ENCODE measurements at regions not wholly inside any gene's neighbourhood (a gene's known extent, or its start where the extent isn't known, plus 50 kb on each side); places are given as distances from the start of the nearest gene placed in this dataset.

DNA sequence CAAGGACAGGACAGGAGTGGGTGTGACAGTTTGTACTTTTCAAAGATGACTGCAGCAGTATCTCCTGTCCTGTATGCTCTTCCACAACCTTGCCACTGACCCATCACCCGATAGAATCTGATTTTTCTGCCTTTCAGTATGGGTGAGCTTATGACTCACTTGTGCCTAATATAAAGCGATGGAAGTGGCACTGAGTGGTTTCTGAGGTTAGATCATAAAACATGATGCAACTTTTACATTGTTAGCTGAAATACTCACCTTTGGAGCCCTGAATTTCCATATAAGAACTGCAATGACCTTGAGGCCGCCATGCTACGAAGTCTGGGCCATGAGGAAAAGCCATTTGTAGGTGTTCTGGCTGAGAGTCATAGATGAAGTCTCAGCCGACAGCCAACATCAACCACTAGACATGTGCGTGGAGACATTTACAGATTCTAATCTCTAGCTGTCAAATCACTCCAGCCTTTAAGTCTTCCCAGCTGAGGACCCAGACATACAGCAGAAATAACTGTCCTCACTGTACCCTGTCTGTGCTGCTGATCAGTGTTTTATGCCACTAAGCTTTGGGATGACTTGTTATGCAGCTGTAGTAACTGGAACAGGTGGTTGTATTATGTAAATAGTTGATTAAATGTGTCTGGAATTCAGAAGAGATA, 105.9 kb upstream of the ARHGAP20 start:
- H3K4me3 Mint-ChIP-seq, result no peak overlapping the region
- no peaks in the 10 kb centered on the region for H3K4me1 Mint-ChIP-seq (ENCODE audit: low read depth in 2 of 2)
- DNase-seq (no peak), ATAC-seq (replicated peaks) (no peak)
- H3K27me3 Mint-ChIP-seq, result peaks cover 7 to 10% of the 10 kb centered on the region in 2 donors
- no peak overlapping the region for H3K27ac Mint-ChIP-seq
- H3K36me3 Mint-ChIP-seq (ENCODE audit: insufficient read depth), result no peaks in the 10 kb centered on the region
- peaks cover 0 to 1% of the 10 kb centered on the region in 2 donors for H3K9me3 Mint-ChIP-seq

DNA sequence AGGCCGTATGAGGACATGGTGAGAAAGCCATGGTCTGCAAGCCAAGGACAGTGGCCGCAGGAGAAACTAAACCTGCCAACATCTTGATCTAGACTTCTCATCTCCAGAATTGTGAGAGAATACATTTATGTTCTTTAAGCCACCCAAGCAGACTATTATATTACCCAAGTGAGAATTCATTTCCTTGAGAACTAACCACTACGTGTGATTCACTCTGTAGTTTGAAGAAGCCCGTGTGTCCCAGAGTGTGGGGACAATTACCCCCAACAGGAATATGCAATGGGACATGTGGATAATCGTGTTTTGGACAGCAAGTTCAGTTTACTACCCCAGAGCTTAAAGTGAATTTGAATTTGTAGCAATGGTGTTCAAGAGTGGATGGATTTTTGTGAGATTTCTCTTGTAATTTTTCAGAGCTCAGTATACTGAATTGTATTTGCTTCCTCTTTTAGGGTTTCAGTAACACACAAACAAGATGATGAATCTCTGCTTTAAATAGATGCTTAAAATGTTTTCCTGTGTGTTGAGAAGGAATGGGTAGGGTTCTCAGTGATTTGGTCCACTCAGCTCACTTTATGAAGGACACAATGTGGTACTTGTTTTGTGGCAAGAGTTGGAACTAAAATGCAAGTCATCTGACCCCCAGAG, 100.0 kb upstream of the ARHGAP20 start:
- Mint-ChIP-seq H3K4me3 (no peak overlapping the region), H3K4me1 (ENCODE audit: low read depth in 2 of 2) (no peaks in the 10 kb centered on the region), H3K27me3 (peaks cover 9 to 20% of the 10 kb centered on the region in 2 donors), H3K36me3 (ENCODE audit: insufficient read depth) (no peaks in the 10 kb centered on the region), H3K27ac (no peak overlapping the region), H3K9me3 (peaks cover 0 to 4% of the 10 kb centered on the region in 2 donors)
- no peak for DNase-seq
- ATAC-seq (replicated peaks), result no peak

DNA sequence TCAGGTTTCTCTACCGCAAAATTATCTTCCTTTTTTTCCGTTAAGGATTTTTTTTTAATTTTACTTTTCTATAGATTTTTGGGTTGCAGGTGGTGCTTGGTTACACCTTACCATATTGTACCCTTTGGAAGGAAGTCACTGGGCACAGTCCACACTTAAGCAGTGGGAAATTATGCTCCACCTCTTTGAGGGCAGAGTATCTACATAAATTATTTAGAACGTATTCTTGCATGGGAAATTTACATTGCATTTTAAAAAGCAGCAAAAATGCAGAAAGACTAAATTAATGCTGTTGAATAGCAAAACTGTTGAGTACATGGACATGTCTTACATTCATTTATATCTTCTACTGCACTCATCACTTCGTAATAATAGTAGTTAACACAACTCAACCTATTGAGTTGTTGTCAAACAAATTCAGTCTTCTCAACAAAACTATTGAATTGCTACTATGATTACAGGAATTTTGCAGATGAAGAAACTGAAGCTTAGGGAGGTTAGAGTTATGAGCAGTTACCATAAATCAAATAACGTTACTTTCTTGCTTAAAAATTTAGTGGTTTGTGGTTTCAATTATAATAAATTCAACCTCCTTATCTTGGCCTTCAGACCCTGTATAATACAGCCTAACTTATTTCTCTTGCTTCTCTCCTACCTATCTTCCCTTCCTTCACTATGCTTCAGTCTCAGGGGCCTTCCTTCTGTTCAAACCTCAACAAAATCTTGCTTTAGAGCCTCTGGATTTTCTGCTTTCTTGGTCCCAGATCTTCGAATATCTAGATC, 97.4 kb upstream of the ARHGAP20 start:
- no peak for ATAC-seq (replicated peaks)
- Mint-ChIP-seq H3K9me3 (peaks cover 0 to 2% of the 10 kb centered on the region in 2 donors), H3K4me3 (no peak overlapping the region), H3K4me1 (ENCODE audit: low read depth in 2 of 2) (no peaks in the 10 kb centered on the region), H3K36me3 (ENCODE audit: insufficient read depth) (no peaks in the 10 kb centered on the region), H3K27me3 (peaks cover 26 to 28% of the 10 kb centered on the region in 2 donors), H3K27ac (no peak overlapping the region)
- no peak for DNase-seq

DNA sequence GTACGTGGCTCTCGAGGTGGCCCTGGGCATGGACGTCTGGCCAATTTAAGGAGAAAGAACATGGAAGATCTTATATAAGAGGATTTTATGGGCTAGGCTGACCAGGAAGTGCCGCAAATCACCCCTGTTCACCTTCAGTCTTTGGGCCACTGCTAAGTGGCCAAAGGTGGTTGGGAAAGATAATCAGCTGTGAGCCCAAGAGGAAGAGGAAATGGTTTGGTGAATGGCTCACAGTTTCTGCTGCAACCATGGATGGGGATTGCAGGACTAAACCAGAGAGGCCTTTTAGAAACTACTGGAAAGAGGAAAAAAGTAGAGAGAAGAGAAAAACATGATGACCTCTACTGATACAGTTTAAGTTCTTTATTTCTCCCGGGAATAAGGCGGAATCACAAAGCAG, 96.0 kb upstream of the ARHGAP20 start:
- Mint-ChIP-seq H3K27me3 (peaks cover 26 to 28% of the 10 kb centered on the region in 2 donors), H3K4me1 (ENCODE audit: low read depth in 2 of 2) (no peaks in the 10 kb centered on the region), H3K9me3 (peaks cover 0 to 2% of the 10 kb centered on the region in 2 donors), H3K4me3 (no peak overlapping the region), H3K27ac (no peak overlapping the region), H3K36me3 (ENCODE audit: insufficient read depth) (no peaks in the 10 kb centered on the region)
- DNase-seq (no peak), ATAC-seq (replicated peaks) (no peak)

DNA sequence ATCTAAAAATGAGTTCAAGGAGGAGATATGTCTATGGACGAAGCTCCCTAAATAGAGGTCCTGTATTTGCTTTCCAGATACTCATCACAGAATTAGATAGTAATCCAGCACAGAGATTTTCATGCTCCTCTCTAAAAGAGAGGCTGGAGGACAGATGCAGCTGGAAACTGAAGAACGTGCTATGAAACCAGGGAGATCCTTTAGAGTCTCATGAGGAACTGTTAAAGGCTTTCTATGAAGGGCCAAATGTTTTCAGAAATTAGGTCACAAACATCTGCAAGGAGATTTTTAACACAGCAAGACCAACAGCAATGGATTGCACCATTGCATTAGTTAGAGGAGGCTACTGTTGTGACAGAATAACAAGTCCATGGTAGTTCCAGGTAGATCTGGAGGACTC, 95.6 kb upstream of the ARHGAP20 start:
- no peak for DNase-seq
- no peak for ATAC-seq (replicated peaks)
- Mint-ChIP-seq H3K4me3 (no peak overlapping the region), H3K27ac (no peak overlapping the region), H3K9me3 (peaks cover 0 to 2% of the 10 kb centered on the region in 2 donors), H3K36me3 (ENCODE audit: insufficient read depth) (no peaks in the 10 kb centered on the region), H3K27me3 (peaks cover 26 to 28% of the 10 kb centered on the region in 2 donors), H3K4me1 (ENCODE audit: low read depth in 2 of 2) (no peaks in the 10 kb centered on the region)

DNA sequence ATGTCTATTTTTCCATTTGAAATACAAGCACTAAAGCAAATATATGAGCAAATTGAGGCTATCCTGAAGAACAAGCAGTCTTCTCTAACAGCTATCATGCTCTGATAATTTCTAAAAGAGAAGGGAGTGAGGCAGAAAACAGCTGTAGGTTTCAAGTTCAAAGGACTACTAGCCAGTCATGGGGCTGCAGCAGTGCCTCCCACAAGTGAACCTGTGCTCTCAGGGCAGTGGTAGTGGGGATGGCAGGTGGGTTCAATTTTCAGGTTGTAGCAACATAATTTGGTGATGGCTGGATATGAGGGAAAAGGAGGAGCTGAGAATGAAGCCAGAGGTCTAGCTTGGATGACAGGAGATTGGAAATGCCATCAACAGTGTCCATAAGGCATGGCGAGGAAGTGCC, 93.5 kb upstream of the ARHGAP20 start:
- H3K9me3 Mint-ChIP-seq, result peaks cover 0 to 2% of the 10 kb centered on the region in 2 donors
- H3K27ac Mint-ChIP-seq, result no peak overlapping the region
- ATAC-seq (replicated peaks) (no peak), DNase-seq (no peak)
- no peak overlapping the region for H3K4me3 Mint-ChIP-seq
- H3K4me1 Mint-ChIP-seq (ENCODE audit: low read depth in 2 of 2), result no peaks in the 10 kb centered on the region
- no peaks in the 10 kb centered on the region for H3K36me3 Mint-ChIP-seq (ENCODE audit: insufficient read depth)
- H3K27me3 Mint-ChIP-seq, result peaks cover 19 to 28% of the 10 kb centered on the region in 2 donors

DNA sequence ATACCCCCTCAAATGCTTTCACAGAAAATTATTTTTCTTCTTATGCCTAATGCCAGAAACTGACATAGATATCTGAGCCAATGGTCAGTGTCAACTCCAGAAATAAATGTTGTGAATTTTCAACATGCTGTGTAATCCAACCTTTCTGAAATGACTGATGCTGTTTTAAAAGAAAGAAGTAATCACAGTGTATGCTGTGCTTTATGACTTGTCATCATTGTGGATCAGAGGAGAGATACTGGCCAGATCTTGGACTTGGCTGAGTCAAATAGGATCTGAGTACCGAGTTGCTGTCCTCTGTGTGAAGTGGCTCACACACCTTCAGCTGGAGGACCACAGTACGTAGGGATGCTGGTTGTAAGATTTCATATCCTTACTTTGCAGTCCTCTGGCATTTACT, 89.9 kb upstream of the ARHGAP20 start:
- Mint-ChIP-seq H3K4me3 (no peak overlapping the region), H3K36me3 (ENCODE audit: insufficient read depth) (no peaks in the 10 kb centered on the region), H3K9me3 (no peaks in the 10 kb centered on the region), H3K27me3 (peaks cover 12 to 28% of the 10 kb centered on the region in 2 donors), H3K27ac (no peak overlapping the region), H3K4me1 (ENCODE audit: low read depth in 2 of 2) (no peaks in the 10 kb centered on the region)
- ATAC-seq (replicated peaks) (no peak), DNase-seq (no peak)

DNA sequence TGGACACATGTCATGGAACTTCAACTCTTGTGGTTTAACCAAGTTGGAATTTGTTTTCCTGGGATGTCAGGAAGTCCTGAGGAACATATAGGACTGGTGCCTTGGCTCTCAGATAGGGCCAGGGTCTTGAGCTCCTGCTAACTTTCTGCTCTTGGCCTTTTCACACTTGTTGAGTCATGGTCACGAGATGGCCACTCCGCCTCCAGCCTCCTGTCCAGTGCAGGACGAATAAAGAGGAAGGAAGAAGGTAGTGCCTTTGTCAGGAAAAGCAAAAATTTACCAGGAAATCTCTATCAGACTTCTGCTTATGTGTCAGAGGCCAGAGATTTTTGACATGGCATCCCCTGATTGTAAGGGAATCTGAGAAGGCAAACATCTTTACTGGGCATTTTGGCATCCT, 89.1 kb upstream of the ARHGAP20 start:
- Mint-ChIP-seq H3K27me3 (peaks cover 11 to 20% of the 10 kb centered on the region in 2 donors), H3K36me3 (ENCODE audit: insufficient read depth) (no peaks in the 10 kb centered on the region), H3K27ac (no peak overlapping the region), H3K9me3 (no peaks in the 10 kb centered on the region), H3K4me1 (ENCODE audit: low read depth in 2 of 2) (no peaks in the 10 kb centered on the region), H3K4me3 (no peak overlapping the region)
- DNase-seq (no peak), ATAC-seq (replicated peaks) (no peak)

DNA sequence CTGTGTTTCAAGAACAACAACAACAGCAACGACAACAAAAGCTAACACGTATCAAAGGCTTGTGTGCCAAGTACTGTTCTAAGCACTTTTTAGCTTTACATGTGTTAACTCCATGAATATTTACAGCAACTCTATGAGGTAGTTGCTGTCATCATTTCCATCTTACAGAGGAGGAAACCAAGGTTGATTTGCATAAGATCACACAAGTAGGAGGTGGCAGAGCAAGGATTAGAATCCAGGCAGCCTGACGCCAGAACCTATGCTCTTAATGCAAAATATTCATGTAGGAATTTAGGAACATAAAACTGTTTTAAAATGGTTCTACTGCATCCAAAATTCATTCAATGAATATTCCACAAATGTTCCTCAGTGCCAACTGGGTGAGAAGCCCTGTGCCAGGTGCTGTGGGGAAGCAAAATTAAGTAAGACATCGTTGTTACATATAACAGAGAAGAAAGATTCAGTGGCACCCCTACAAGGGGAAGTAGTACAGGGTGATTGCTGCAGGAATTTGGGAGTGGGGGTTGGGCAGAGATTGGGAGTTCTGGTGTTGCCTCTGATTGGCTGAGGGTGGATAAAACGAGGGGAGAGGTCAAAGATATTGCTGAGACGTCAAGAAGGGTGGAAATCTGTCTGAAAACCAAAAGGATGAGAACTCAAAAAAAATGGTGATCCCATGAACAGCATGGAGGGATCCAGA, 86.1 kb upstream of the ARHGAP20 start:
- no peak for ATAC-seq (replicated peaks)
- peaks cover 6 to 10% of the 10 kb centered on the region in 2 donors for H3K27me3 Mint-ChIP-seq
- H3K27ac Mint-ChIP-seq, result no peak overlapping the region
- H3K36me3 Mint-ChIP-seq (ENCODE audit: insufficient read depth), result no peaks in the 10 kb centered on the region
- no peaks in the 10 kb centered on the region for H3K4me1 Mint-ChIP-seq (ENCODE audit: low read depth in 2 of 2)
- no peaks in the 10 kb centered on the region for H3K9me3 Mint-ChIP-seq
- no peak for DNase-seq
- H3K4me3 Mint-ChIP-seq, result no peak overlapping the region

DNA sequence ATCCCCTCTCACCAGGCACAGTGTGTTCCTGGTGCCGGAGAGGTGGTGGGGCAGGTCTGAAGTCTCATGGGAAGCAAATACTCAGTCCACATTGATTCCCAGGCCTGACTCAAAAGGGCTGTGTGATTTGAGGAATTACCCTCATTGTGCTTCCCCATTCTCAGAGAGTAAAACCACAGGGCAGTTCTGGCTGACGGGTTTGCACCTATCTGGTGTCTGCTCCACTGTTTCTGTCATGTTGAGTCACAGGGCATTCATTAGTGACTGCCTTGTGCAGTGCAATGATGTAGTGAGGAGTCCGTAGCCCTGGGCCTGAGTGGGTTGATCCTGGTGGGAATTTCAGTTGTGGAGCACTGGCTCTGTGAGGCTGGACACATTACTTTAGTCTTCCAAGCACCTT, 85.2 kb upstream of the ARHGAP20 start:
- Mint-ChIP-seq H3K4me1 (ENCODE audit: low read depth in 2 of 2) (no peaks in the 10 kb centered on the region), H3K36me3 (ENCODE audit: insufficient read depth) (no peaks in the 10 kb centered on the region), H3K27ac (no peak overlapping the region), H3K9me3 (no peaks in the 10 kb centered on the region), H3K4me3 (no peak overlapping the region), H3K27me3 (peaks cover 11 to 19% of the 10 kb centered on the region in 2 donors)
- ATAC-seq (replicated peaks) (peak; percentile 41), DNase-seq (no peak)

DNA sequence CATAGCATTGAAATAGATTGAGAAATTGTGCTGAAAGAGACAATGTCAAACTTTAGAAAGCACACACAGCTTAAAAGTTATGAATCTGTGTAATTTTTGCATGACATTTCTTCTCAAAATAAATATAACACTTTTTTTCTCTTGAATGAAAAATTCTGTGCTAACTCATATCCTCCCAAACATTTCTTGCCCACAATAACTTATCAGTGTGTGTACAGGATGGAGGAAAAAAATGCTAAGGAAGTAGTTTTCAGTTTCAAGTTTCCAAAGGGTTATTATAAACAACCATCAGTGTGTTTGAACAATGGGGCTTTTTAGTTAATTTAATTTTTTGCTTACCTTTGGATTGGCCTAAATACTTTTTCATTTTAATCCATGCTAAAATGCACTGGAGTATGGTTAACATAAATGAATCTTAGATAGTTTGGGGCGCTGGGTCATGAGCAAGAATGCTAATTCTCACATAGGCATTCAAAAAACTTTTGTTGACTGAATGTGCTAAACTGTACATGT, 82.9 kb upstream of the ARHGAP20 start:
- no peak overlapping the region for H3K4me3 Mint-ChIP-seq
- H3K4me1 Mint-ChIP-seq (ENCODE audit: low read depth in 2 of 2), result no peaks in the 10 kb centered on the region
- H3K27ac Mint-ChIP-seq, result no peak overlapping the region
- peaks cover 11 to 20% of the 10 kb centered on the region in 2 donors for H3K27me3 Mint-ChIP-seq
- DNase-seq (no peak), ATAC-seq (replicated peaks) (no peak)
- H3K36me3 Mint-ChIP-seq (ENCODE audit: insufficient read depth), result no peaks in the 10 kb centered on the region
- H3K9me3 Mint-ChIP-seq, result no peaks in the 10 kb centered on the region

DNA sequence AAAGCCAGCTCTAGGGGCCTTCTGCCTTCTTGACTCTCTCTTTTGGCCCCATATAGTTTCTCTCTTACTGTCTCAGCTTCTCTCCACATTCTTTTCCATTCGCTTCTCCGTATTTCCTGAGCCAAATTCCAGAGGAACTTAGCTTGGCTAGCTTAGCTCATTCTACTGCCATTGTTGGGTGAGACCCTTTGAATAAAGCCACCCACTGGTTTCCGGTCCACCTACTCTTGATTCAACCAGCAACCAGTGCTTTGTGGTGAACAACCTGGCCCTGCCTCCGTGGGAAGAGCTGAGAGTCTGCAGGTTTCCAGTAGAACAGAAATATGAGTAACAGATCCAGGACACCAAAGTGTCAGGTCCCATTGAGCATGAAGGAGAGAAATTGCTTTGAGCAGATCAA, 81.3 kb upstream of the ARHGAP20 start:
- Mint-ChIP-seq H3K36me3 (ENCODE audit: insufficient read depth) (no peaks in the 10 kb centered on the region), H3K9me3 (no peaks in the 10 kb centered on the region), H3K27me3 (peaks cover 12 to 16% of the 10 kb centered on the region in 2 donors), H3K4me3 (no peak overlapping the region), H3K27ac (no peak overlapping the region), H3K4me1 (ENCODE audit: low read depth in 2 of 2) (no peaks in the 10 kb centered on the region)
- ATAC-seq (replicated peaks) (no peak), DNase-seq (no peak)

DNA sequence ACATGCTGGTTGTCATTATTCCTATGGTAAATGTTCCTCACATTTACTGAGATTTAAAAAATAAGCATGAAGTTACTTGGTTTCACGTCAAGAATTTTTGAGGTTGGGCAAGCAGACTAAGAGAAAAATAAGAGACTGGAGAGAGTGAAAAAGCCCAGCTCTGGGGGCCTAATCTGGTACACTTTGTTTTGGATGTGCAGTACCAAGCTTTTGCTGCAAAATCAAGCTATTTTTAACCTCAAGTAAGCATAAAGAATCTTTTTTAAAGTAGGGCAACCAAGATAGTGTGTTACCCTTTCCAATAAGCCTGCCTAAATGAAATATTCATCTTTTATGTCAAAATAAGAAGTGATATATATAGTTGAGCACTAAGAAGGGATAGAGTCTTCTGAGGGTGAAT, 79.4 kb upstream of the ARHGAP20 start:
- Mint-ChIP-seq H3K4me3 (no peak overlapping the region), H3K36me3 (ENCODE audit: insufficient read depth) (no peaks in the 10 kb centered on the region), H3K27ac (no peak overlapping the region)

More for the DNA sequence above, 79.4 kb upstream of the ARHGAP20 start:
- ATAC-seq (replicated peaks), result no peak
- no peaks in the 10 kb centered on the region for H3K9me3 Mint-ChIP-seq
- no peak for DNase-seq
- H3K27me3 Mint-ChIP-seq, result peaks cover 10 to 15% of the 10 kb centered on the region in 2 donors
- H3K4me1 Mint-ChIP-seq (ENCODE audit: low read depth in 2 of 2), result no peaks in the 10 kb centered on the region
